Right cardiac atrium (tissue), 5 donors: ENCODE measurements at regions not wholly inside any gene's neighbourhood (a gene's known extent, or its start where the extent isn't known, plus 50 kb on each side); places are given as distances from the start of the nearest gene placed in this dataset.

Experiments
- ATAC-seq, 2 donors: fragments of 200-7000 bp; cut with Tn5 transposase; one replicate each; pipeline versions ENCODE4 v1.8.0 to v1.9.1; 2020; ENCODE audit warnings: moderate library complexity in 2 of 2, mild to moderate bottlenecking in 1 of 2
- DNase-seq, 3 donors: peaks; one replicate each; pipeline ENCODE4 v3.0.0-alpha.2; 2020
- H3K27ac ChIP-seq: one replicate; pipeline ENCODE4 v1.5.1; 2013; ENCODE audit warnings: mild to moderate bottlenecking, low read length, control low read depth, moderate library complexity
- H3K27me3 ChIP-seq: one replicate; pipeline ENCODE4 v1.6.1; 2013; ENCODE audit not compliant: control insufficient read depth, insufficient read depth
- H3K4me1 ChIP-seq: one replicate; pipeline ENCODE4 v1.6.1; 2013; ENCODE audit warnings: low read length; ENCODE audit not compliant: control insufficient read depth, insufficient read depth
- H3K4me3 ChIP-seq: one replicate; pipeline ENCODE4 v1.5.1; 2013; ENCODE audit warnings: low read length, control low read depth
- H3K9me3 ChIP-seq: one replicate; pipeline ENCODE4 v1.6.1; 2013; ENCODE audit warnings: low read length; ENCODE audit not compliant: control insufficient read depth
- WGBS: extraction: QIAGEN DNeasy Blood & Tissue Kit; methylation state at CpG from one replicate; pipeline ENCODE4 v1.1.7; 2013; 5-methylcytosine and 5-hydroxymethylcytosine counted together
- intact Hi-C, 4 donors: fragments of 100-400 bp; cut with DNase I; formaldehyde crosslinking; loops; one replicate each; pipeline versions ENCODE4 v1.11.0 to v1.14.0; 2022 to 2023
- donor health status: healthy with polysubstance abuse.
- donor health status: DM: no; HTN: yes; CAD: no.
- donor health status: DM: no; HTN: no; CAD: no.
- donor health status: DM: no; HTN: yes; CAD: no; lungs with severe emphysema.
- donor health status: DM: yes; HTN: yes; CAD: no.

GRCh38 chrX:113033966-113034680, 193.5 kb upstream of the AMOT start:
- H3K27me3 ChIP-seq: no peaks in the 10 kb centered on the region
- no peak overlapping the region for H3K27ac ChIP-seq
- intact Hi-C loops: no loop called here
- H3K4me1 ChIP-seq: no peaks in the 10 kb centered on the region
- DNase-seq (no peak), ATAC-seq (no peak)
- no peak overlapping the region for H3K4me3 ChIP-seq
- no peaks in the 10 kb centered on the region for H3K9me3 ChIP-seq
- WGBS: 66% methylated on average over 3 of the region's 3 CpGs

GRCh38 chrX:113019958-113020357, 179.3 kb upstream of the AMOT start:
- ATAC-seq (no peak), DNase-seq (no peak)
- intact Hi-C loops: no loop called here
- Histone ChIP-seq H3K4me3 (no peak overlapping the region), H3K27ac (no peak overlapping the region), H3K27me3 (no peaks in the 10 kb centered on the region), H3K9me3 (no peaks in the 10 kb centered on the region), H3K4me1 (no peaks in the 10 kb centered on the region)

GRCh38 chrX:113009837-113010236, 169.2 kb upstream of the AMOT start:
- Histone ChIP-seq H3K9me3 (no peaks in the 10 kb centered on the region), H3K4me1 (no peaks in the 10 kb centered on the region), H3K27ac (no peak overlapping the region), H3K4me3 (no peak overlapping the region), H3K27me3 (no peaks in the 10 kb centered on the region)
- DNase-seq (no peak), ATAC-seq (no peak)
- 100% methylated on average over 1 of the region's 1 CpG for WGBS
- intact Hi-C loops: no loop called here

- intact Hi-C loops: no loop called here
- Histone ChIP-seq H3K27me3 (no peaks in the 10 kb centered on the region), H3K4me3 (no peak overlapping the region), H3K4me1 (no peaks in the 10 kb centered on the region), H3K9me3 (no peaks in the 10 kb centered on the region), H3K27ac (no peak overlapping the region)
- WGBS: 84% methylated on average over 3 of the region's 3 CpGs
- ATAC-seq (no peak), DNase-seq (no peak)
These were observed 168.4 kb upstream of the AMOT start for GRCh38 chrX:113009029-113009428.

GRCh38 chrX:113001836-113002235, 161.2 kb upstream of the AMOT start:
- DNase-seq (no peak), ATAC-seq (no peak)
- Histone ChIP-seq H3K9me3 (no peaks in the 10 kb centered on the region), H3K27me3 (no peaks in the 10 kb centered on the region), H3K4me3 (no peak overlapping the region), H3K4me1 (no peaks in the 10 kb centered on the region), H3K27ac (no peak overlapping the region)
- WGBS: 90% methylated on average over 6 of the region's 6 CpGs
- intact Hi-C loops: no loop called here

- 56% methylated on average over 1 of the region's 1 CpG for WGBS
These were observed 157.4 kb upstream of the AMOT start for GRCh38 chrX:112997991-112998390.

GRCh38 chrX:112991801-112992200, 151.2 kb upstream of the AMOT start:
- Histone ChIP-seq H3K27ac (no peak overlapping the region), H3K9me3 (no peaks in the 10 kb centered on the region), H3K4me1 (no peaks in the 10 kb centered on the region), H3K4me3 (no peak overlapping the region), H3K27me3 (no peaks in the 10 kb centered on the region)
- DNase-seq: no peak
- intact Hi-C loops: no loop called here
- 91% methylated on average over 2 of the region's 2 CpGs for WGBS
- no peak for ATAC-seq

More at GRCh38 chrX:112997991-112998390, 157.4 kb upstream of the AMOT start:
- no peak overlapping the region for H3K27ac ChIP-seq
- H3K9me3 ChIP-seq: no peaks in the 10 kb centered on the region
- DNase-seq: no peak
- no peaks in the 10 kb centered on the region for H3K4me1 ChIP-seq
- no peaks in the 10 kb centered on the region for H3K27me3 ChIP-seq
- ATAC-seq: no peak
- no peak overlapping the region for H3K4me3 ChIP-seq
- intact Hi-C loops: no loop called here

- Histone ChIP-seq H3K9me3 (no peaks in the 10 kb centered on the region), H3K27ac (no peak overlapping the region), H3K27me3 (no peaks in the 10 kb centered on the region), H3K4me3 (no peak overlapping the region), H3K4me1 (no peaks in the 10 kb centered on the region)
- ATAC-seq (no peak), DNase-seq (no peak)
- intact Hi-C loops: no loop called here
- 100% methylated on average over 1 of the region's 1 CpG for WGBS
These were observed 139.2 kb upstream of the AMOT start for GRCh38 chrX:112979879-112980278.

- Histone ChIP-seq H3K4me1 (no peaks in the 10 kb centered on the region), H3K27ac (no peak overlapping the region), H3K27me3 (no peaks in the 10 kb centered on the region), H3K9me3 (no peaks in the 10 kb centered on the region), H3K4me3 (no peak overlapping the region)
- WGBS: 82% methylated on average over 2 of the region's 2 CpGs
- intact Hi-C loops: no loop called here
- DNase-seq (no peak), ATAC-seq (no peak)
These were observed 127.9 kb upstream of the AMOT start for GRCh38 chrX:112968351-112969133.

- intact Hi-C loops: no loop called here
- no peak overlapping the region for H3K4me3 ChIP-seq
- ATAC-seq (no peak), DNase-seq (no peak)
- H3K4me1 ChIP-seq: no peaks in the 10 kb centered on the region
- H3K27me3 ChIP-seq: no peaks in the 10 kb centered on the region
- no peak overlapping the region for H3K27ac ChIP-seq
- no peaks in the 10 kb centered on the region for H3K9me3 ChIP-seq
- WGBS: 95% methylated on average over 4 of the region's 4 CpGs
These were observed 127.3 kb upstream of the AMOT start for GRCh38 chrX:112967903-112968302.

GRCh38 chrX:112967341-112967740, 126.7 kb upstream of the AMOT start:
- Histone ChIP-seq H3K4me3 (no peak overlapping the region), H3K27me3 (no peaks in the 10 kb centered on the region), H3K4me1 (no peaks in the 10 kb centered on the region), H3K27ac (no peak overlapping the region), H3K9me3 (no peaks in the 10 kb centered on the region)
- intact Hi-C loops: no loop called here
- no peak for ATAC-seq
- WGBS: 93% methylated on average over 1 of the region's 1 CpG
- no peak for DNase-seq
